Ovary (tissue), 7 donors: ENCODE measurements at regions not wholly inside any gene's neighbourhood (a gene's known extent, or its start where the extent isn't known, plus 50 kb on each side); places are given as distances from the start of the nearest gene placed in this dataset.

Experiments
- DNase-seq, 5 donors: peaks; one replicate each; pipeline ENCODE4 v3.0.0-alpha.2; 2019 to 2020
- H3K27ac ChIP-seq, 2 donors: fragments of 200-600 bp; one replicate each; pipeline versions ENCODE4 v1.5.1 to v1.8.0; 2019 to 2022
- H3K27me3 ChIP-seq: fragments of 200-600 bp; one replicate; pipeline ENCODE4 v1.8.0; 2022
- H3K36me3 ChIP-seq: fragments of 200-600 bp; sonication (generic); one replicate; pipeline ENCODE4 v1.5.1; 2019
- H3K4me1 ChIP-seq: one replicate; pipeline ENCODE4 v1.8.1; 2013; ENCODE audit warnings: mild to moderate bottlenecking, moderate library complexity; ENCODE audit not compliant: insufficient read depth
- H3K4me3 ChIP-seq: fragments of 200-600 bp; sonication (generic); one replicate; pipeline ENCODE4 v1.5.1; 2017
- H3K9me3 ChIP-seq, 2 donors: fragments of 200-600 bp in 1 of 2; sonication (generic) in 1 of 2; one replicate each; pipeline versions ENCODE4 v1.5.1 to v1.8.1; 2013 to 2019; ENCODE audit warnings: mild to moderate bottlenecking in 1 of 2, moderate library complexity in 1 of 2
- EP300 ChIP-seq: sonication (generic); formaldehyde crosslinking; IDR thresholded peaks from one replicate; pipeline ENCODE4 v1.6.1; 2017; ENCODE audit warnings: antibody characterized with exemption
- POLR2A ChIP-seq: fragments of 450-650 bp; IDR thresholded peaks from one replicate; pipeline ENCODE4 v1.6.1; 2017; ENCODE audit warnings: antibody characterized with exemption, mild to moderate bottlenecking, moderate library complexity
- WGBS, 3 donors: extraction: QIAGEN DNeasy Blood & Tissue Kit in 1 of 3; methylation state at CpG; one replicate each; pipeline versions ENCODE4 v1.1.5 to v1.1.7; 2013 to 2017; 5-methylcytosine and 5-hydroxymethylcytosine counted together
- intact Hi-C, 4 donors: fragments of 100-400 bp; cut with DNase I; formaldehyde crosslinking; loops; one replicate each; pipeline versions ENCODE4 v1.11.0 to v1.15.1; 2022 to 2023
- TF ChIP-seq, protein P1 (sequence below), 3 donors: fragments of 450-650 bp in 2 of 3; fragments of 200-600 bp in 1 of 3; IDR thresholded peaks; one replicate each; pipeline versions ENCODE4 v1.5.1 to v1.8.0; 2016 to 2022; ENCODE audit warnings: antibody characterized with exemption in 3 of 3, mild to moderate bottlenecking in 1 of 3
- donor health status: DM: no; HTN: no; CAD: no; lungs with moderate emphysema.
- donor health status: DM: no; HTN: no; CAD: no.
- donor health status: Bipolar disorder and iron deficiency.
- donor health status: DM: no; HTN: no; CAD: no.
- donor health status: DM: yes; HTN: yes; CAD: no.

DNA sequence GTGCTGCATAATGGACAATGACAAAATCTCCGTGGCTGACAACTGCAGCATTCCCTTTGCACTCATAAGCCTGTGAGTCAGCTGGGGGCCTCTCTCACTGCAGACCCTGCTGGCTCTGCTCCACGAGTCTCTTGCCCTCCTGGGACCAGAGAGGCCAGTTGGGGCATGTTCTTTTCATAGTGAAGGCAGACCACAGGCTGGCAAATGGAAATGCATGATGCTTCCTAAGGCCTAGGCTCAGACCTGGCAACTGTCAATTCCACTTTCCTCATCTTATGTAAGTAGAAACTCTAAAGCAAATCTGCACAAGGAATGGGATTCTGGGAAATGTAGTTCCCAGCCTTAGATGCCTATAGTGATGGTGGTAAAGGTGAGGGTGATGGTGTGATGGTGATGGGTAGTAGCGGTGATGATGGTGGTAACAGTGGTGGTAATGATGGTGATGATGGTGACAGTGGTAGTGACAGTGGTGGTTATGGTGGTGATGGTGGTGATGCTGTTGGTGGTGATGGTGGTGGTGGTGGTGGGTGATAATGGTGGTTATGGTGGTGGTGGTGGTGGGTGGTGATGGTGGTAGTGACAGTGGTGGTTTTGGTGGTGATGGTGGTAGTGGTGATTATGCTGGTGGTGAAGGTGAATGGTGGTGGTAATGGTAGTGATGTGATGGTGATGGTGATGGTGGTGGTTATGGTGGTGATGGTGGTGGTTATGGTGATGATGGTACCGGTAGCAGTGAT, 185.8 kb upstream of the ARL4C start:
- intact Hi-C loops = no loop called here
- Histone ChIP-seq H3K36me3 (no peaks in the 10 kb centered on the region), H3K9me3 (no peaks in the 10 kb centered on the region), H3K27ac (no peak overlapping the region), H3K4me3 (no peak overlapping the region), H3K27me3 (no peaks in the 10 kb centered on the region), H3K4me1 (no peaks in the 10 kb centered on the region)
- 80 to 87% (median 84%) methylated on average over 4 of the region's 4 CpGs for WGBS, 3 donors
- no peak for DNase-seq
- TF ChIP-seq POLR2A (no peak), EP300 (no peak)
- TF ChIP-seq, protein P1, sequence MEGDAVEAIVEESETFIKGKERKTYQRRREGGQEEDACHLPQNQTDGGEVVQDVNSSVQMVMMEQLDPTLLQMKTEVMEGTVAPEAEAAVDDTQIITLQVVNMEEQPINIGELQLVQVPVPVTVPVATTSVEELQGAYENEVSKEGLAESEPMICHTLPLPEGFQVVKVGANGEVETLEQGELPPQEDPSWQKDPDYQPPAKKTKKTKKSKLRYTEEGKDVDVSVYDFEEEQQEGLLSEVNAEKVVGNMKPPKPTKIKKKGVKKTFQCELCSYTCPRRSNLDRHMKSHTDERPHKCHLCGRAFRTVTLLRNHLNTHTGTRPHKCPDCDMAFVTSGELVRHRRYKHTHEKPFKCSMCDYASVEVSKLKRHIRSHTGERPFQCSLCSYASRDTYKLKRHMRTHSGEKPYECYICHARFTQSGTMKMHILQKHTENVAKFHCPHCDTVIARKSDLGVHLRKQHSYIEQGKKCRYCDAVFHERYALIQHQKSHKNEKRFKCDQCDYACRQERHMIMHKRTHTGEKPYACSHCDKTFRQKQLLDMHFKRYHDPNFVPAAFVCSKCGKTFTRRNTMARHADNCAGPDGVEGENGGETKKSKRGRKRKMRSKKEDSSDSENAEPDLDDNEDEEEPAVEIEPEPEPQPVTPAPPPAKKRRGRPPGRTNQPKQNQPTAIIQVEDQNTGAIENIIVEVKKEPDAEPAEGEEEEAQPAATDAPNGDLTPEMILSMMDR (IDR thresholded peaks at IDR 0.05) = no peak

DNA sequence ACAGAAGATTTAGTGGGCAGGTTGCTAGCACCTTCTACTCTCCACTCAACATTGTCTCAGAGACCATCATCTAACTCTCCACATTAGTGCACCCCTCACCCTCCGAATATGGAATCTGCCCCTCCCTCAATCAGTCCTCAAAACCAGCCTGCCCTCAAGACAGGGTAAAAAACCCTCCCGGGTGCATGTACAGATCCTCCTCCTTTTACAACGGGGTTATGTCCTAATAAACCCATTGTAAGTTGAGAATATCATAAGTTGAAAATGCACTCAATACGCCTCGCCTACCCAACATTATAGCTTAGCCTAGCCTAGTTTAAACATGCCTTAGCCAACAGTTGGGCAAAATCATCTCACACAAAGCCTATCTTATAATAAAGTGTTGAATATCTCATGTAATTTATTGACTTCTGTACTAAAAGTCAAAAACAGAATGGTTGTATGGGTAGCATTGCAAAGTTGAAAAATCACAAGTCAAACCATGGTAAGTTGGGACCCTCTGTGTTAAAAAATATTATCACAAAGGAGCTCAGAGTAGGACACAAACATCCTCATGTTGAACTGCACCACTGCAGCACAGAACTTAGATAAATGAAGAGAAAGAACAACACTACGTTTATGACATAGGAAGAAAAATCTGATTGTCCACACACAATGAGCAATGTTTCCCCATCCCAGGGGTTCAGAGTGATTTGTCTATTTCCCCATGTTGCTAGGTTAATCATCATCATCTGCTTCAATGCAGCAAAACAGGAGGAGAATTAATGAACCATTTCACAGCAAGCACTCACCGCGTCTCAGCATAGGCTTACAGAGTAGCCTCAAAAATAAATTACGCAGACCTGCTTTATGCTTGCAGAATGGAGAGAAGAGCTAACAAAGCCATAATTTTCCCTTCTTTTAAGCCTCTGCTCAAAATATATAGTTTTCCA, 184.1 kb upstream of the ARL4C start:
- Histone ChIP-seq H3K4me3 (no peak overlapping the region), H3K27me3 (no peaks in the 10 kb centered on the region), H3K27ac (no peak overlapping the region), H3K9me3 (no peaks in the 10 kb centered on the region), H3K4me1 (no peaks in the 10 kb centered on the region), H3K36me3 (no peaks in the 10 kb centered on the region)
- TF ChIP-seq EP300 = no peak
- TF ChIP-seq, protein P1 (IDR thresholded peaks at IDR 0.05) = no peak
- no peak for TF ChIP-seq POLR2A
- WGBS, 3 donors = 88 to 95% (median 95%) methylated on average over 9 of the region's 9 CpGs
- intact Hi-C loops = no loop called here
- no peak for DNase-seq

DNA sequence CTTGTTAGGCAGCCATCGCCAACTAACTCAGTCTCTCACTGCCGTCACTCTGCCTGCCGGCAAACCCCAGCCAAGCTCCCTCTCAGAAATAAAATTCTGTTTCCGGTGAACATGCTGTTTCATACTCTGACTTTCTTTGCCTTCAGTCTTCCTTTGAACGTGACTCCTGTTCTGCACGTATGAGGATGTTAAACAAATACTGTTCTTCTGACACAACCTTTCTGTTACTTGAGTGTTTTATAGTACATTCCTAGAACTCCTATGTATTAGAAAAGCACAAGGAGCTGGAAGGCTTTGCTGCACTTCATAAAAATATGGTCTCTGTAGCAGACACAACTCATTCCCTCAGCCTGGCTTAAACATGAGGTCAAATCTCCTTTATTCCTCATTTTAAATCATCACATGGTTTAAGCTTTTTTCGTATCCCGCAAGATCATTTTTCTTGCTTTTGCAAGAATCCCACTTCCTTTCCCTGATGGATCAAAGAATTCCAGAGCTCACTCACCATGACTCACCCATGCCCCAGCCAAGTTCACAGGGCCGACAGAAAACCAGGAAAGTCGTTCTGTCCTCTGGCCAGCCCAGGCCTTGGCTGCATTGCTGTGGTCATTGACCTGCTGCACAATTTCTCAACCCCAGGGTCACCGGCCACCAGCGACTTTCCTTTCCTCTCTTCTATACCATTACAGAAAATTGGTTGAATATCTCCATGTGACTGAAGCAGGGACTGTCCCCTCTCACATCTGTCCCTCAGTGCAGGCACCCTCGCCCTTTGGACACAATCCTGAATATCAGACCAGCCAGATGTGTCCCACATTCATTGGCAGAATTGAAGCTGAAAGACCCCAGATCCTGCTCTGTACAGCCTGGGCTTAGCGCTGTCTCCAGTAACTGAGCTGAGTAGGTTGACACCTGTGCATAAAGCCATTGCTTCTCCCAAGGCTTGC, 183.1 kb upstream of the ARL4C start:
- Histone ChIP-seq H3K4me1 (no peaks in the 10 kb centered on the region), H3K36me3 (no peaks in the 10 kb centered on the region), H3K4me3 (no peak overlapping the region), H3K27me3 (no peaks in the 10 kb centered on the region), H3K27ac (no peak overlapping the region), H3K9me3 (no peaks in the 10 kb centered on the region)
- peak in 4 of 5 donors; percentile 30 to 55 (median 44) for DNase-seq
- TF ChIP-seq EP300 = no peak
- TF ChIP-seq, protein P1 (IDR thresholded peaks at IDR 0.05) = no peak
- TF ChIP-seq POLR2A = no peak
- intact Hi-C loops = no loop called here
- WGBS, 3 donors = 33 to 43% (median 39%) methylated on average over 14 of the region's 14 CpGs

DNA sequence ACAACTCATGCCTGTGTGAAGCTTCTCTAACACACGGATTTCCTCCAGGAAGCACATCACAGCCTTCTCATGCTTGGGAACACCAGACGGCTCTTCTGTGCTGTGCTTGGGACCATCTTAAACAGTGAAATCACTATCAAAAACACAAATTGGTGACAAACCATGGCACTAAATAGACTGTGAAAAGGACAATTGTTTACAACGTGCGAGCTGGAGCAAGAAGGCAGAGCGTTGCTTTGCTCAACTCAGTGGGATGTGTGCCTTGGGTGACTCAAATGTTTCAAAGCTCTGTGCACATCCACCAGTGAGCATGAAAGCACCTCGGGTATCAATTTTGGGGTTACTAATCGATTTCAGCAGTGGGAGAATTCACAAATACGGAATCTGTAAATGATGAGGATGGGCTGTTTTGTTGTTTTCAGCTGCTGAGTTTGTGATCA, 182.4 kb upstream of the ARL4C start:
- H3K9me3 ChIP-seq = no peaks in the 10 kb centered on the region
- no peaks in the 10 kb centered on the region for H3K27me3 ChIP-seq
- DNase-seq = no peak
- TF ChIP-seq POLR2A (no peak), EP300 (no peak)
- TF ChIP-seq, protein P1 (IDR thresholded peaks at IDR 0.05) = no peak
- intact Hi-C loops = no loop called here
- H3K4me3 ChIP-seq = no peak overlapping the region
- H3K27ac ChIP-seq = no peak overlapping the region
- 81 to 87% (median 81%) methylated on average over 8 of the region's 8 CpGs for WGBS, 3 donors
- H3K36me3 ChIP-seq = no peaks in the 10 kb centered on the region
- H3K4me1 ChIP-seq = peaks cover 2% of the 10 kb centered on the region
